ENCODE measurements at regions not wholly inside any gene's neighbourhood (a gene's known extent, or its start where the extent isn't known, plus 50 kb on each side); places are given as distances from the start of the nearest gene placed in this dataset.

- no peak overlapping the region for H3K4me3 ChIP-seq (replicated peaks; ENCODE audit: low read depth, low read length)
- H3K27me3 ChIP-seq (replicated peaks; ENCODE audit: control insufficient read depth, insufficient read depth, low read length), result no peaks in the 10 kb centered on the region
- no peaks in the 10 kb centered on the region for H3K36me3 ChIP-seq (ENCODE audit: control insufficient read depth, insufficient read depth, low read length)
- TF ChIP-seq CTCF (IDR thresholded peaks at IDR 0.05; ENCODE audit: insufficient read depth, low read length, poor library complexity, severe bottlenecking), result peak; percentile 83
- DNase-seq (ENCODE audit: extremely low read depth, insufficient read length), result no peak
Measured at GRCh38 chr2:121095257-121096080, 189.5 kb downstream of the TFCP2L1 start.

- Histone ChIP-seq H3K4me3 (replicated peaks; ENCODE audit: low read depth, low read length) (no peak overlapping the region), H3K27me3 (replicated peaks; ENCODE audit: control insufficient read depth, insufficient read depth, low read length) (no peaks in the 10 kb centered on the region), H3K36me3 (ENCODE audit: control insufficient read depth, insufficient read depth, low read length) (no peaks in the 10 kb centered on the region)
- no peak for DNase-seq (ENCODE audit: extremely low read depth, insufficient read length)
- no peak for TF ChIP-seq CTCF (IDR thresholded peaks at IDR 0.05; ENCODE audit: insufficient read depth, low read length, poor library complexity, severe bottlenecking)
Measured at GRCh38 chr2:121096611-121097010, 188.4 kb downstream of the TFCP2L1 start.

GRCh38 chr2:121098556-121098955 is 186.4 kb downstream of the TFCP2L1 start:
- DNase-seq (ENCODE audit: extremely low read depth, insufficient read length), result no peak
- H3K36me3 ChIP-seq (ENCODE audit: control insufficient read depth, insufficient read depth, low read length), result no peaks in the 10 kb centered on the region
- TF ChIP-seq CTCF (IDR thresholded peaks at IDR 0.05; ENCODE audit: insufficient read depth, low read length, poor library complexity, severe bottlenecking), result no peak
- H3K27me3 ChIP-seq (replicated peaks; ENCODE audit: control insufficient read depth, insufficient read depth, low read length), result no peaks in the 10 kb centered on the region
- H3K4me3 ChIP-seq (replicated peaks; ENCODE audit: low read depth, low read length), result no peak overlapping the region

- TF ChIP-seq CTCF (IDR thresholded peaks at IDR 0.05; ENCODE audit: insufficient read depth, low read length, poor library complexity, severe bottlenecking), result peak; percentile 58
- no peaks in the 10 kb centered on the region for H3K27me3 ChIP-seq (replicated peaks; ENCODE audit: control insufficient read depth, insufficient read depth, low read length)
- no peaks in the 10 kb centered on the region for H3K36me3 ChIP-seq (ENCODE audit: control insufficient read depth, insufficient read depth, low read length)
Measured at GRCh38 chr2:121099329-121100290, 185.4 kb downstream of the TFCP2L1 start.

GRCh38 chr2:121101093-121101715 is 183.8 kb downstream of the TFCP2L1 start:
- Histone ChIP-seq H3K4me3 (replicated peaks; ENCODE audit: low read depth, low read length) (no peak overlapping the region), H3K27me3 (replicated peaks; ENCODE audit: control insufficient read depth, insufficient read depth, low read length) (no peaks in the 10 kb centered on the region), H3K36me3 (ENCODE audit: control insufficient read depth, insufficient read depth, low read length) (no peaks in the 10 kb centered on the region)
- DNase-seq (ENCODE audit: extremely low read depth, insufficient read length), result no peak
- no peak for TF ChIP-seq CTCF (IDR thresholded peaks at IDR 0.05; ENCODE audit: insufficient read depth, low read length, poor library complexity, severe bottlenecking)

More at GRCh38 chr2:121099329-121100290, 185.4 kb downstream of the TFCP2L1 start:
- H3K4me3 ChIP-seq (replicated peaks; ENCODE audit: low read depth, low read length), result no peak overlapping the region
- DNase-seq (ENCODE audit: extremely low read depth, insufficient read length), result no peak

Measured in GM06990 (cell line).